PC-9 (cell line): ENCODE measurements at regions not wholly inside any gene's neighbourhood (a gene's known extent, or its start where the extent isn't known, plus 50 kb on each side); places are given as distances from the start of the nearest gene placed in this dataset.
"Not testable (repeated sequence)": the region's sequence is repeated elsewhere in the genome, so short reads cannot be mapped to it uniquely, and the experiment has no call there.

ENCODE experiments used
- BruUV-seq: library from RNA; stranded (reverse); fragments of 400-500 nt; replicated peaks from 2 replicates; lab custom pipeline; 2021; lab: Mats Ljungman, UMichigan
- CTCF ChIA-PET: fragments of 300-600 bp; sonication (Branson Sonifier 250); formaldehyde crosslinking; loops from one replicate; lab custom pipeline; 2022; ENCODE audit warnings: antibody characterized with exemption; lab: Charles Lee
- POLR2A ChIA-PET: fragments of 300-600 bp; sonication (Branson Sonifier 250); formaldehyde crosslinking; loops from one replicate; lab custom pipeline; 2022; ENCODE audit warnings: antibody characterized with exemption; ENCODE audit not compliant: unreplicated experiment; lab: Charles Lee
- DNase-seq, 2 experiments: peaks; one replicate each; pipeline versions ENCODE4 v3.0.0 to v3.0.0-alpha.2; 2015 to 2022; ENCODE audit warnings: mixed read lengths in 1 of 2
- H2AFZ ChIP-seq: fragments of 200-600 bp; sonication (generic); 2 replicates; pipeline ENCODE4 v1.8.1; 2017; ENCODE audit warnings: antibody characterized with exemption
- H3F3A ChIP-seq: fragments of 200-600 bp; sonication (generic); 2 replicates; pipeline ENCODE4 v1.8.1; 2017; ENCODE audit warnings: antibody characterized with exemption, mild to moderate bottlenecking, low read depth; ENCODE audit not compliant: insufficient read depth
- H3K27ac ChIP-seq: fragments of 200-600 bp; sonication (generic); 2 replicates; pipeline ENCODE4 v1.6.1; 2016; ENCODE audit warnings: mixed run types
- H3K27me3 ChIP-seq: fragments of 200-600 bp; sonication (generic); 2 replicates; pipeline ENCODE4 v1.6.1; 2016; ENCODE audit warnings: low read depth, mixed run types; ENCODE audit not compliant: insufficient read depth
- H3K36me3 ChIP-seq: fragments of 200-600 bp; sonication (generic); 2 replicates; pipeline ENCODE4 v1.6.1; 2016; ENCODE audit warnings: low read depth, mixed run types
- H3K4me1 ChIP-seq: fragments of 200-600 bp; sonication (generic); replicated peaks from 2 replicates; pipeline ENCODE4 v1.6.1; 2016; ENCODE audit warnings: mixed run types; ENCODE audit not compliant: insufficient read depth
- H3K4me2 ChIP-seq: fragments of 200-600 bp; sonication (generic); 2 replicates; pipeline ENCODE4 v1.6.1; 2017; ENCODE audit warnings: mixed run types
- H3K4me3 ChIP-seq: fragments of 200-600 bp; sonication (generic); 2 replicates; pipeline ENCODE4 v1.6.1; 2016; ENCODE audit warnings: mixed run types
- H3K79me2 ChIP-seq: fragments of 200-600 bp; sonication (generic); 2 replicates; pipeline ENCODE4 v1.6.1; 2017; ENCODE audit warnings: low read depth, mixed run types
- H3K9me2 ChIP-seq: fragments of 200-600 bp; sonication (generic); 2 replicates; pipeline ENCODE4 v1.8.1; 2017; ENCODE audit warnings: mild to moderate bottlenecking; ENCODE audit not compliant: insufficient read depth
- H3K9me3 ChIP-seq: fragments of 200-600 bp; sonication (generic); 2 replicates; pipeline ENCODE4 v1.8.1; 2016; ENCODE audit warnings: low read depth; ENCODE audit not compliant: insufficient read depth
- H4K20me1 ChIP-seq: fragments of 200-600 bp; sonication (generic); 2 replicates; pipeline ENCODE4 v1.8.1; 2017; ENCODE audit not compliant: insufficient read depth
- EZH2 ChIP-seq: fragments of 200-600 bp; sonication (generic); IDR thresholded peaks from 2 replicates; pipeline ENCODE4 v1.8.0; 2017; ENCODE audit warnings: antibody characterized with exemption, low read depth
- intact Hi-C: fragments of 100-400 bp; cut with micrococcal nuclease; formaldehyde crosslinking; loops from one replicate; pipeline ENCODE4 v1.10.0; 2022; ENCODE audit not compliant: unreplicated experiment
- TF ChIP-seq, protein P1 (sequence below): fragments of 200-600 bp; sonication (generic); conservative IDR thresholded peaks from 2 replicates; pipeline ENCODE4 v1.6.1; 2017; ENCODE audit warnings: mixed run types, antibody characterized with exemption, mild to moderate bottlenecking, moderate library complexity

DNA sequence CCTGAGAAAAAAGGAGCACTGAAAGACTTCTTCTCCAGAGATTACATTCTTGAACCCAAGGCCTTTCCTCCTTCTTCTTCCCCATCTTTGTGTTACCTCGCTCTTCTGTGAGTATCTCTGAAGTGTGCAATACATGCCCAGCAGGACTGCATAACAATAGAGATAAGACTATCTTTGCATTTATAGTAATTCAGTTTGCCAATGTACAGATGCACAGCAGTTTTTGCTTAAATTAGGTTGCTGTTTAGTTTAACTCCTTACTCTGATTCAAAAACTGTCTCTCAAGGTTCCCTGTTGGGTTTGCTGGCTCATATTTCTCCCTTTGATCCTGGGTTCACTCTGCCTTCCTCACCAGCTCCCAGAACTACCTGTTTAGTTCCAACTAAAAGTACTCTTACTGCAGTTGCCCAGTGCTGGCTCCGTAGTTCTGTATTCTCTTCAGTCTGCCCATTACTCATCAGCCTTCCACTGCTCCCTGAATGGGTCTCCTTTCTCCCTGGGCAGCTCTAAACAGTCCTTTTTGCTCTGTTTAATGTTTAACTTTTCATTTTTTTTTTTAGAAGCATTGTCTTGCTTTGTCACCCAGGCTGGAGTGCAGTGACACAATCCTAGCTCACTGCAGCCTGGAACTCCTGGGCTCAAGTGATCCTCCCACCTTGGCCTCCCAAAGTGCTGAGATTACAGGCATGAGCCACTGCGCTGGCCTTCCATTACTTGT lies 180.6 kb upstream of the CAND1 start:
- H3K4me3 ChIP-seq, result no peak overlapping the region
- H3K9me3 ChIP-seq, result no peaks in the 10 kb centered on the region
- no TSS peak for BruUV-seq
- TF ChIP-seq, protein P1, sequence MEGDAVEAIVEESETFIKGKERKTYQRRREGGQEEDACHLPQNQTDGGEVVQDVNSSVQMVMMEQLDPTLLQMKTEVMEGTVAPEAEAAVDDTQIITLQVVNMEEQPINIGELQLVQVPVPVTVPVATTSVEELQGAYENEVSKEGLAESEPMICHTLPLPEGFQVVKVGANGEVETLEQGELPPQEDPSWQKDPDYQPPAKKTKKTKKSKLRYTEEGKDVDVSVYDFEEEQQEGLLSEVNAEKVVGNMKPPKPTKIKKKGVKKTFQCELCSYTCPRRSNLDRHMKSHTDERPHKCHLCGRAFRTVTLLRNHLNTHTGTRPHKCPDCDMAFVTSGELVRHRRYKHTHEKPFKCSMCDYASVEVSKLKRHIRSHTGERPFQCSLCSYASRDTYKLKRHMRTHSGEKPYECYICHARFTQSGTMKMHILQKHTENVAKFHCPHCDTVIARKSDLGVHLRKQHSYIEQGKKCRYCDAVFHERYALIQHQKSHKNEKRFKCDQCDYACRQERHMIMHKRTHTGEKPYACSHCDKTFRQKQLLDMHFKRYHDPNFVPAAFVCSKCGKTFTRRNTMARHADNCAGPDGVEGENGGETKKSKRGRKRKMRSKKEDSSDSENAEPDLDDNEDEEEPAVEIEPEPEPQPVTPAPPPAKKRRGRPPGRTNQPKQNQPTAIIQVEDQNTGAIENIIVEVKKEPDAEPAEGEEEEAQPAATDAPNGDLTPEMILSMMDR, result no peak
- no peak for TF ChIP-seq EZH2
- no peak for DNase-seq
- H3K4me1 ChIP-seq, result peaks cover 15% of the 10 kb centered on the region
- H3K9me2 ChIP-seq, result no peaks in the 10 kb centered on the region; the same call in 1 of the 2 replicates
- POLR2A ChIA-PET, result interaction anchor here (0.5 kb wide), 1 partner anchor 180 kb away, joined by 5 read pairs; no protein-coding TSS in a partner anchor
- H3F3A ChIP-seq, result 0 out of 2 replicates have a peak, but pooled peaks cover 8% of the 10 kb centered on the region
- H3K4me2 ChIP-seq, result no peak overlapping the region
- CTCF ChIA-PET, result no interaction called here
- no peaks in the 10 kb centered on the region for H3K79me2 ChIP-seq
- no peaks in the 10 kb centered on the region for H3K27me3 ChIP-seq
- no peaks in the 10 kb centered on the region for H3K36me3 ChIP-seq
- no peaks in the 10 kb centered on the region for H4K20me1 ChIP-seq
- intact Hi-C loops, result no loop called here
- no peak overlapping the region for H3K27ac ChIP-seq
- H2AFZ ChIP-seq, result no peak overlapping the region

DNA sequence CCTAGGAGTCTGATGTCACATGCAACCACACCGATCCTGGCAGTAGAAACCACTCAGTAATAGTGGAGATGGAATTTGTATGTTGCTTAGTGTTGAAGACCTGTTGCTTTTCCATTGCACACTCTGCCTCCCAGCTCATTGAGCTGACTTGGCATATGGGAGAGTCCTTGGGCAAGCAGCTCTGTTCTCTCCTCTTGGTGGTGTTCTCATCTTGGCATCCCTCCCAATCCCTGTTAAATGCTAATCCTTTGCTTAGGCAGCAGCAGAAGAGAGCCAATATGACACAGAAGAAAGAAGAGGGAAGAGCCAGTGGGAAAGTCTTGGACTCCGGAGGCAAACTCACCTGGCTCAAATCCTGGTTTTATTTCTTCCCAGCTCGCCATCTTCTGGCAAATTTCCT lies 178.0 kb upstream of the CAND1 start:
- peaks cover 8% of the 10 kb centered on the region for H3F3A ChIP-seq
- 0 out of 2 replicates have a peak, but pooled peaks cover 3% of the 10 kb centered on the region for H3K9me3 ChIP-seq
- no peaks in the 10 kb centered on the region for H3K79me2 ChIP-seq
- no peak for TF ChIP-seq EZH2
- TF ChIP-seq, protein P1, result no peak
- H2AFZ ChIP-seq, result no peak overlapping the region
- CTCF ChIA-PET, result no interaction called here
- DNase-seq, result no peak
- intact Hi-C loops, result no loop called here
- no peaks in the 10 kb centered on the region for H3K27me3 ChIP-seq
- no peaks in the 10 kb centered on the region for H3K36me3 ChIP-seq
- H3K27ac ChIP-seq, result no peak overlapping the region
- no peak overlapping the region for H3K4me2 ChIP-seq
- no TSS peak for BruUV-seq
- no peaks in the 10 kb centered on the region for H4K20me1 ChIP-seq
- H3K4me1 ChIP-seq, result peaks cover 13% of the 10 kb centered on the region
- POLR2A ChIA-PET, result no interaction called here
- H3K4me3 ChIP-seq, result no peak overlapping the region
- peaks cover 3% of the 10 kb centered on the region; the same call in 1 of the 2 replicates for H3K9me2 ChIP-seq

DNA sequence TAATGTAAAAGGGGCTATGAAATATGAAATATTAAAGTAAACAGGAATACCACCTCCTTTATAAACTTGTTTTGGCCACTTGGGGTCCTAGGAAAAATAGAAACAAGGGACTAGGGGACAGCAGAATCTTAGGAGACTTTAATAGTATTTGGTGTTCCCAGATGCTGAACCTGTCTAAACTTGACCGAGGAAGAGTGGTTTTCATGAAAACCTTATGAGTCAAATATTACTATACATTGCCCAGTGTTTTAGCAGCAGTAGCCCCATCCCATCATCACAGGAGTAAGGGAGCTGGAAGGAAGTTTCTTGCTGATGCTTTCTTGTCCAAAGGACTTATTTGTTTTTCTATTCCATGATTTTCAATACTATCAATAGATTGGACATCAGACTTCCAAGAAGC lies 177.5 kb upstream of the CAND1 start:
- H3K27ac ChIP-seq, result no peak overlapping the region
- H3K79me2 ChIP-seq, result no peaks in the 10 kb centered on the region
- TF ChIP-seq EZH2, result no peak
- TF ChIP-seq, protein P1, result no peak
- ChIA-PET POLR2A (no interaction called here), CTCF (no interaction called here)
- peaks cover 12% of the 10 kb centered on the region for H3F3A ChIP-seq
- DNase-seq, result no peak
- H3K4me1 ChIP-seq, result peaks cover 16% of the 10 kb centered on the region
- H3K4me2 ChIP-seq, result no peak overlapping the region
- H3K36me3 ChIP-seq, result no peaks in the 10 kb centered on the region
- H3K27me3 ChIP-seq, result no peaks in the 10 kb centered on the region
- H3K4me3 ChIP-seq, result no peak overlapping the region
- intact Hi-C loops, result no loop called here
- no peaks in the 10 kb centered on the region for H4K20me1 ChIP-seq
- H3K9me3 ChIP-seq, result 0 out of 2 replicates have a peak, but pooled peaks cover 3% of the 10 kb centered on the region
- H3K9me2 ChIP-seq, result peaks cover 3% of the 10 kb centered on the region; the same call in 1 of the 2 replicates
- H2AFZ ChIP-seq, result no peak overlapping the region
- no TSS peak for BruUV-seq

DNA sequence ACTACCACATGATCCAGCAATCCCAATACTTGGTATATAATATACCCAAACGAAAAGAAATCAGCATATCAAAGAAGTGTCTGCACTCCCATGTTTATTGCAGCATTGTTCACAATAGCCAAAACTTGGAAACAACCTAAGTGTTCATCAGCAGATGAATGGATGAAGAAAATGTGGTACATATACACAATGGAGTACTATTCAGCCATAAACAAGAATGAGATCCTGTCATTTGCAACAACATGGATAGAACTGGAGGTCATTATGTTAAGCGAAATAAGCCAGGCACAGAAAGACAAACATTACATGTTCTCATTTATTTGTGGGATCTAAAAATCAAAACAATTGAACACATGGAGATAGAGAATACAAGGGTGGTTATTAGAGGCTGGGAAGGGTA lies 176.2 kb upstream of the CAND1 start:
- H3K79me2 ChIP-seq, H3K4me2 ChIP-seq, H3K9me2 ChIP-seq, H3K4me3 ChIP-seq, H4K20me1 ChIP-seq, POLR2A ChIA-PET, H3K27ac ChIP-seq, CTCF ChIA-PET, H2AFZ ChIP-seq, intact Hi-C loops, BruUV-seq, H3K27me3 ChIP-seq, H3K36me3 ChIP-seq, H3K9me3 ChIP-seq, DNase-seq: not testable (repeated sequence)
- H3K4me1 ChIP-seq, result peaks cover 29% of the 10 kb centered on the region
- H3F3A ChIP-seq, result peaks cover 25% of the 10 kb centered on the region
